HepG2 (cell line): ENCODE measurements at regions not wholly inside any gene's neighbourhood (a gene's known extent, or its start where the extent isn't known, plus 50 kb on each side); places are given as distances from the start of the nearest gene placed in this dataset.

Experiments used
- ATAC-seq: fragments of 200-7000 bp; cut with Tn5 transposase; 3 replicates; pipeline ENCODE4 v1.9.1; 2020; ENCODE audit warnings: mild to moderate bottlenecking, moderate library complexity
- BruUV-seq: library from RNA; stranded (reverse); fragments of 400-500 nt; replicated peaks from 2 replicates; lab custom pipeline; 2021; lab: Mats Ljungman, UMichigan
- CTCF ChIA-PET: fragments of 300-600 bp; formaldehyde crosslinking; extraction: SDS; loops from one replicate; lab custom pipeline; 2021; ENCODE audit warnings: low total read pairs, inconsistent platforms, low intra/inter-chr PET ratio; lab: Yijun Ruan, JAX
- POLR2A ChIA-PET: fragments of 350-600 bp; sonication (Branson Sonifier 250); formaldehyde crosslinking; loops from one replicate; lab custom pipeline; 2020; ENCODE audit warnings: antibody characterized with exemption, inconsistent platforms; lab: Yijun Ruan, JAX
- DNase-seq: peaks from one replicate; pipeline ENCODE4 v3.0.0-alpha.2; 2015; ENCODE audit warnings: low spot score
- FAIRE-seq: peaks from 3 replicates; lab custom pipeline; 2011; peaks lifted over from hg19 to GRCh38; lab: Jason Lieb, UNC
- H2AFZ ChIP-seq: one replicate; pipeline ENCODE4 v1.6.1; 2011; ENCODE audit warnings: low read length, inconsistent platforms
- H3K27ac ChIP-seq: fragments of 300-600 bp; 3 replicates; pipeline ENCODE4 v1.8.0; 2011; ENCODE audit warnings: mixed run types, mild to moderate bottlenecking, mixed read lengths, low read length, inconsistent platforms; ENCODE audit not compliant: insufficient read depth; ENCODE audit errors: extremely low read length
- H3K27me3 ChIP-seq, 2 experiments: fragments of 200-600 bp in 1 of 2; 2 replicates in 1 of 2; 3 replicates in 1 of 2; pipeline versions ENCODE4 v1.6.0 to v1.8.0; 2011; ENCODE audit warnings: low read length in 2 of 2, mild to moderate bottlenecking in 2 of 2, moderate library complexity in 2 of 2, inconsistent platforms in 1 of 2; ENCODE audit not compliant: insufficient read depth in 2 of 2, control insufficient read depth in 1 of 2
- H3K36me3 ChIP-seq, 2 experiments: fragments of 200-600 bp in 1 of 2; replicated peaks in 1 of 2; 2 replicates in 1 of 2; 3 replicates in 1 of 2; pipeline versions ENCODE4 v1.5.1 to v1.8.0; 2011; ENCODE audit warnings: low read length in 2 of 2, inconsistent platforms in 1 of 2; ENCODE audit not compliant: insufficient read depth in 2 of 2, control insufficient read depth in 1 of 2
- H3K4me1 ChIP-seq: 2 replicates; pipeline ENCODE4 v1.5.1; 2012; ENCODE audit warnings: low read length, inconsistent platforms; ENCODE audit not compliant: insufficient read depth
- H3K4me2 ChIP-seq: 2 replicates; pipeline ENCODE4 v1.6.0; 2011; ENCODE audit warnings: low read depth, low read length, inconsistent platforms
- H3K4me3 ChIP-seq, 3 experiments: fragments of 200-600 bp in 1 of 3; sonication (generic), shearing (Covaris generic) in 1 of 3; replicated peaks in 1 of 3; 2 replicates each; pipeline ENCODE4 v1.5.1; 2011 to 2016; ENCODE audit warnings: low read length in 3 of 3, inconsistent platforms in 2 of 3, low read depth in 2 of 3, mild to moderate bottlenecking in 2 of 3, control low read depth in 1 of 3, mixed read lengths in 1 of 3; ENCODE audit not compliant: insufficient read depth in 1 of 3
- H3K79me2 ChIP-seq: one replicate; pipeline ENCODE4 v1.6.1; 2011; ENCODE audit warnings: low read length, inconsistent platforms; ENCODE audit not compliant: insufficient read depth
- H3K9ac ChIP-seq: 2 replicates; pipeline ENCODE4 v1.6.0; 2011; ENCODE audit warnings: mild to moderate bottlenecking, low read depth, low read length, inconsistent platforms; ENCODE audit not compliant: insufficient read depth
- H3K9me3 ChIP-seq: 2 replicates; pipeline ENCODE4 v1.5.1; 2012; ENCODE audit warnings: mild to moderate bottlenecking, low read length
- H4K20me1 ChIP-seq: 2 replicates; pipeline ENCODE4 v1.6.0; 2011; ENCODE audit warnings: inconsistent platforms, mild to moderate bottlenecking, low read length, moderate library complexity; ENCODE audit not compliant: insufficient read depth
- ATF7 ChIP-seq, 2 experiments: fragments of 450-650 bp in 1 of 2; sonication (generic) in 1 of 2; formaldehyde crosslinking in 1 of 2; IDR thresholded peaks; 2 replicates each; pipeline versions ENCODE4 v1.4.0 to v1.6.1; 2016 to 2020; ENCODE audit warnings: antibody characterized with exemption in 1 of 2, mild to moderate bottlenecking in 1 of 2, missing genetic modification reagents in 1 of 2
- USF2 ChIP-seq, 2 experiments: sonication (generic) in 1 of 2; formaldehyde crosslinking in 1 of 2; IDR thresholded peaks; 2 replicates each; pipeline versions ENCODE4 v1.5.1 to v1.6.1; 2011 to 2020; ENCODE audit warnings: borderline replicate concordance in 1 of 2, low read depth in 1 of 2, low read length in 1 of 2, mild to moderate bottlenecking in 1 of 2, missing genetic modification reagents in 1 of 2, moderate library complexity in 1 of 2
- ZNF101 ChIP-seq: sonication (generic); formaldehyde crosslinking; IDR thresholded peaks from 2 replicates; pipeline ENCODE4 v1.4.0; 2020; ENCODE audit warnings: mild to moderate bottlenecking, low read depth, missing genetic modification reagents, borderline replicate concordance
- ZNF180 ChIP-seq: sonication (generic); formaldehyde crosslinking; IDR thresholded peaks from 2 replicates; pipeline ENCODE4 v1.4.0; 2020; ENCODE audit warnings: low read depth, missing genetic modification reagents, borderline replicate concordance
- ZNF772 ChIP-seq: sonication (generic); formaldehyde crosslinking; IDR thresholded peaks from 2 replicates; pipeline ENCODE4 v1.5.0; 2020; ENCODE audit warnings: mild to moderate bottlenecking, missing genetic modification reagents
- WGBS: methylation state at CpG from one replicate; pipeline ENCODE4 v1.1.6; 2017; ENCODE audit warnings: low lambda C conversion rate; 5-methylcytosine and 5-hydroxymethylcytosine counted together
- in situ Hi-C: cut with HindIII; loops from 2 replicates; pipeline ENCODE4 v1.10.0; 2017; ENCODE audit warnings: low pct_unique_long_range_greater_than_20kb; ENCODE audit not compliant: extremely low pct_ligation_motif_present
- intact Hi-C: fragments of 100-400 bp; cut with micrococcal nuclease; formaldehyde crosslinking; loops from one replicate; pipeline ENCODE4 v1.10.0; 2022; ENCODE audit not compliant: unreplicated experiment

GRCh38 chr13:40343550-40344269 lies 322.7 kb downstream of the FOXO1 start:
- ATAC-seq (no peak), DNase-seq (no peak), FAIRE-seq (no peak)
- in situ Hi-C loops = no loop called here
- Histone ChIP-seq H3K9ac (no peak overlapping the region), H3K4me2 (no peak overlapping the region), H3K9me3 (no peaks in the 10 kb centered on the region), H3K36me3 (no peaks in the 10 kb centered on the region), H3K4me3 (no peak overlapping the region), H3K79me2 (no peaks in the 10 kb centered on the region), H3K4me1 (peaks cover 73% of the 10 kb centered on the region), H2AFZ (no peak overlapping the region), H4K20me1 (no peaks in the 10 kb centered on the region), H3K27ac (peak overlapping the region; percentile 68), H3K27me3 (no peaks in the 10 kb centered on the region)
- 66% methylated on average over 3 of the region's 3 CpGs for WGBS
- ChIA-PET CTCF (no interaction called here), POLR2A (no interaction called here)
- no TSS peak for BruUV-seq
- intact Hi-C loops = no loop called here
- TF ChIP-seq ZNF101 (CRISPR knock-in tag) = no peak
- TF ChIP-seq ATF7 (IDR thresholded peaks at IDR 0.05) = 0 out of 2 replicates have a peak, but pooled peaks have one; percentile 9
- TF ChIP-seq ATF7 (CRISPR knock-in tag; IDR thresholded peaks at IDR 0.05) = no peak
- no peak for TF ChIP-seq ZNF772
- TF ChIP-seq ZNF180 (CRISPR knock-in tag) = no peak
- TF ChIP-seq USF2 (IDR thresholded peaks at IDR 0.05; ENCODE audit: low read depth, low read length) = no peak
- TF ChIP-seq USF2 (CRISPR knock-in tag; IDR thresholded peaks at IDR 0.05; ENCODE audit: borderline replicate concordance) = no peak
